Glomerular visceral epithelial cell (primary cell): ENCODE measurements at regions not wholly inside any gene's neighbourhood (a gene's known extent, or its start where the extent isn't known, plus 50 kb on each side); places are given as distances from the start of the nearest gene placed in this dataset.

Source experiments
- DNase-seq: peaks from one replicate; pipeline ENCODE4 v3.0.0-alpha.2; 2016; ENCODE audit errors: extremely low spot score

- no peak for DNase-seq
Measured at GRCh38 chr2:128817171-128817570, 498.5 kb upstream of the HS6ST1 start.

- no peak for DNase-seq
Measured at GRCh38 chr2:128817813-128818212, 499.1 kb upstream of the HS6ST1 start.

- no peak for DNase-seq
Measured at GRCh38 chr2:128818248-128818647, 499.6 kb upstream of the HS6ST1 start.

- DNase-seq, result no peak
Measured at GRCh38 chr2:128818704-128819491, 500.2 kb upstream of the HS6ST1 start.

- no peak for DNase-seq
Measured at GRCh38 chr2:128820452-128820851, 501.8 kb upstream of the HS6ST1 start.

- no peak for DNase-seq
Measured at GRCh38 chr2:128821010-128821409, 502.3 kb upstream of the HS6ST1 start.

- no peak for DNase-seq
Measured at GRCh38 chr2:128832946-128833663, 514.4 kb upstream of the HS6ST1 start.

- DNase-seq, result no peak
Measured at GRCh38 chr2:128833664-128834027, 515.0 kb upstream of the HS6ST1 start.

GRCh38 chr2:128834207-128834879 lies 515.7 kb upstream of the HS6ST1 start:
- no peak for DNase-seq

GRCh38 chr2:128834880-128835252 lies 516.2 kb upstream of the HS6ST1 start:
- no peak for DNase-seq

GRCh38 chr2:128835342-128835855 lies 516.7 kb upstream of the HS6ST1 start:
- no peak for DNase-seq

- DNase-seq, result no peak
Measured at GRCh38 chr2:128835974-128836373, 517.3 kb upstream of the HS6ST1 start.

GRCh38 chr2:128836559-128837100 lies 518.0 kb upstream of the HS6ST1 start:
- DNase-seq, result no peak

- no peak for DNase-seq
Measured at GRCh38 chr2:128838244-128838643, 519.6 kb upstream of the HS6ST1 start.

- no peak for DNase-seq
Measured at GRCh38 chr2:128841803-128842202, 523.1 kb upstream of the HS6ST1 start.

- no peak for DNase-seq
Measured at GRCh38 chr2:128867311-128867710, 548.6 kb upstream of the HS6ST1 start.

GRCh38 chr2:128867936-128868636 lies 549.4 kb upstream of the HS6ST1 start:
- no peak for DNase-seq

GRCh38 chr2:128868686-128869551 lies 550.3 kb upstream of the HS6ST1 start:
- no peak for DNase-seq

GRCh38 chr2:128874608-128875007 lies 555.9 kb upstream of the HS6ST1 start:
- DNase-seq, result no peak
